ENCODE measurements at regions not wholly inside any gene's neighbourhood (a gene's known extent, or its start where the extent isn't known, plus 50 kb on each side); places are given as distances from the start of the nearest gene placed in this dataset.

DNA sequence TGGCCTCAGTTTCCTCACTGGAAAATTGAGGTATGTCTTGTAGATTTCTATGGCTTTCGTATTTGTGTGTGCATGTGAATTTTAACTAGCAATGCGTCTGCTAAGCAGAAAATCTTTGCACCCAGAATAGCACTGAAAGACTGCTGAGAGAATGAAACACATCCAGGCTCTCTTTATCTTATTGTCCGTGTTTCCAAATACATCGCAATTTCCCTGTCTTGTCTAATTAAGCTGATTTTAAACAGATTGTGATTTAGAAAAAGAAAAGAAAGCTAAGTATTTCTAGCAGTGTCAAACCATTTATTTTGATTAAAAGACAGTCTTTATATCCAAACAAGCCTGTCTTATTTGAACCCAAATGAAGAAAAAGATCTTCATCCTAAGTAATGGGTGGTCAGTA, 168.6 kb downstream of the PMP22 start:
- H3K9me3 Mint-ChIP-seq = no peaks in the 10 kb centered on the region
- H3K27ac Mint-ChIP-seq = no peak overlapping the region
- H3K36me3 Mint-ChIP-seq (ENCODE audit: insufficient read depth) = no peaks in the 10 kb centered on the region
- H3K4me1 Mint-ChIP-seq (ENCODE audit: low read depth in 2 of 2) = no peaks in the 10 kb centered on the region
- DNase-seq = no peak
- no peak for ATAC-seq (replicated peaks)
- no peak overlapping the region for H3K4me3 Mint-ChIP-seq
- H3K27me3 Mint-ChIP-seq = peaks cover 24 to 33% of the 10 kb centered on the region in 2 donors

GRCh38 chr17:15095935-15096334, 169.2 kb downstream of the PMP22 start:
- ATAC-seq (replicated peaks) = no peak
- Mint-ChIP-seq H3K9me3 (no peaks in the 10 kb centered on the region), H3K4me1 (ENCODE audit: low read depth in 2 of 2) (no peaks in the 10 kb centered on the region), H3K4me3 (no peak overlapping the region), H3K27ac (no peak overlapping the region), H3K36me3 (ENCODE audit: insufficient read depth) (no peaks in the 10 kb centered on the region), H3K27me3 (peaks cover 29 to 33% of the 10 kb centered on the region in 2 donors)
- no peak for DNase-seq

GRCh38 chr17:15092762-15093161, 172.4 kb downstream of the PMP22 start:
- Mint-ChIP-seq H3K4me3 (no peak overlapping the region), H3K9me3 (no peaks in the 10 kb centered on the region), H3K27ac (no peak overlapping the region), H3K27me3 (peaks cover 30 to 38% of the 10 kb centered on the region in 2 donors), H3K4me1 (ENCODE audit: low read depth in 2 of 2) (no peaks in the 10 kb centered on the region), H3K36me3 (ENCODE audit: insufficient read depth) (peaks cover 3% of the 10 kb centered on the region)
- DNase-seq (no peak), ATAC-seq (replicated peaks) (no peak)

GRCh38 chr17:15092261-15092660, 172.9 kb downstream of the PMP22 start:
- Mint-ChIP-seq H3K4me1 (ENCODE audit: low read depth in 2 of 2) (no peaks in the 10 kb centered on the region), H3K4me3 (no peak overlapping the region), H3K27ac (no peak overlapping the region), H3K9me3 (no peaks in the 10 kb centered on the region), H3K36me3 (ENCODE audit: insufficient read depth) (peaks cover 3% of the 10 kb centered on the region), H3K27me3 (peaks cover 34 to 42% of the 10 kb centered on the region in 2 donors)
- DNase-seq (no peak), ATAC-seq (replicated peaks) (no peak)

- Mint-ChIP-seq H3K4me1 (ENCODE audit: low read depth in 2 of 2) (no peaks in the 10 kb centered on the region), H3K9me3 (no peaks in the 10 kb centered on the region), H3K36me3 (ENCODE audit: insufficient read depth) (peaks cover 3% of the 10 kb centered on the region), H3K27ac (no peak overlapping the region), H3K4me3 (no peak overlapping the region), H3K27me3 (peaks cover 36 to 46% of the 10 kb centered on the region in 2 donors)
- ATAC-seq (replicated peaks) = no peak
- DNase-seq = no peak
Measured at GRCh38 chr17:15091825-15092224, 173.3 kb downstream of the PMP22 start.

- Mint-ChIP-seq H3K36me3 (ENCODE audit: insufficient read depth) (peaks cover 3% of the 10 kb centered on the region), H3K27ac (no peak overlapping the region), H3K27me3 (peaks cover 42 to 55% of the 10 kb centered on the region in 2 donors), H3K9me3 (no peaks in the 10 kb centered on the region), H3K4me3 (no peak overlapping the region), H3K4me1 (ENCODE audit: low read depth in 2 of 2) (no peaks in the 10 kb centered on the region)
- ATAC-seq (replicated peaks) (no peak), DNase-seq (no peak)
Measured at GRCh38 chr17:15090533-15090932, 174.6 kb downstream of the PMP22 start.

DNA sequence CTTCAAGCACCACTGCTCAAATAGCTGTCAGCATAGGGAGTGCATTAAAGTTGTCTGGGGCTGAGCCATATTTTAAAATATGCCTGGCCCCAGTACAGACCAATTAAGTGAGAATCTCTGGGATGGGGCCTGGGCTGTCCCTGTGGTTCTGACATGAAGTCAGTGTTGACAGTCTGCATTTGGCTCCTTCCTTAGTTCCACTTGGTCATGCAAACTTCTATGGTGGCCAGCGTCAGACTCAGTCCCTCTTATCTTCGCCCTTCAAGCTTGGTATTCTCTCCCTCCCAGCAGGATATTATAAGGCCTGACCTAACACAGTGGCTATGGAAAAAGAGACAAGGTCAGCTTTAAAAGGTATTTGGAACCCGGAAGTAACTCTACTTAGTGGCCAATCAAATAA, 177.2 kb downstream of the PMP22 start:
- no peak overlapping the region for H3K4me3 Mint-ChIP-seq
- no peak for ATAC-seq (replicated peaks)
- H3K27ac Mint-ChIP-seq = no peak overlapping the region
- peaks cover 43 to 45% of the 10 kb centered on the region in 2 donors for H3K27me3 Mint-ChIP-seq
- DNase-seq = no peak
- H3K36me3 Mint-ChIP-seq (ENCODE audit: insufficient read depth) = peaks cover 3% of the 10 kb centered on the region
- H3K9me3 Mint-ChIP-seq = no peaks in the 10 kb centered on the region
- H3K4me1 Mint-ChIP-seq (ENCODE audit: low read depth in 2 of 2) = no peaks in the 10 kb centered on the region

GRCh38 chr17:15086776-15087295, 178.3 kb downstream of the PMP22 start:
- Mint-ChIP-seq H3K36me3 (ENCODE audit: insufficient read depth) (peaks cover 3% of the 10 kb centered on the region), H3K4me1 (ENCODE audit: low read depth in 2 of 2) (no peaks in the 10 kb centered on the region), H3K9me3 (no peaks in the 10 kb centered on the region), H3K27ac (no peak overlapping the region), H3K27me3 (peaks cover 43 to 53% of the 10 kb centered on the region in 2 donors), H3K4me3 (no peak overlapping the region)
- ATAC-seq (replicated peaks) = no peak
- no peak for DNase-seq

- no peak for DNase-seq
- Mint-ChIP-seq H3K9me3 (no peaks in the 10 kb centered on the region), H3K4me3 (no peak overlapping the region), H3K27me3 (peaks cover 41 to 53% of the 10 kb centered on the region in 2 donors), H3K4me1 (ENCODE audit: low read depth in 2 of 2) (no peaks in the 10 kb centered on the region), H3K27ac (no peak overlapping the region), H3K36me3 (ENCODE audit: insufficient read depth) (peaks cover 3% of the 10 kb centered on the region)
- no peak for ATAC-seq (replicated peaks)
Measured at GRCh38 chr17:15085890-15086677, 179.0 kb downstream of the PMP22 start.

DNA sequence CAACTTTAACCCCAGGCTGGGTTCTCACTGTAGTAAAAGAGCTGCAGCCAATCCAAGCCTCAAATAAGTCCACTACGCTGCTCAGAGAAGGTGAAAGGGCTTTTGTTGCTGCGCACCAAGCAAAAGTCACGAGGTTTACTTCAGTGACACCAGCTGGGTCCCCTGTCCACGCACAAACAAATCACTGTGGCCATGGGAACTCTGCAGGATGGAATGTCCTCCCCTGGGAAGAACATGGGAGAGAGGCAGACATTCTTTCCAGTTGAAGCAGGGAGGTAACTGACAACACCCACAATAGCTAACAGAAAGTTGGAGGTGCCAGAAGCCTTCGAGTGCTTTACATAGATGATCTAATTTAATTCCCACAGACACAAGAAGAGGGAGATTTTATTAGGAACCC, 181.9 kb downstream of the PMP22 start:
- H3K27ac Mint-ChIP-seq = no peak overlapping the region
- no peak for ATAC-seq (replicated peaks)

GRCh38 chr17:15081008-15081407, 184.1 kb downstream of the PMP22 start:
- no peaks in the 10 kb centered on the region for H3K9me3 Mint-ChIP-seq
- no peak for ATAC-seq (replicated peaks)
- H3K4me1 Mint-ChIP-seq (ENCODE audit: low read depth in 2 of 2) = no peaks in the 10 kb centered on the region
- H3K4me3 Mint-ChIP-seq = no peak overlapping the region
- H3K27ac Mint-ChIP-seq = no peak overlapping the region
- DNase-seq = no peak
- no peaks in the 10 kb centered on the region for H3K36me3 Mint-ChIP-seq (ENCODE audit: insufficient read depth)
- peaks cover 19 to 21% of the 10 kb centered on the region in 2 donors for H3K27me3 Mint-ChIP-seq

More for the DNA sequence above, 181.9 kb downstream of the PMP22 start:
- Mint-ChIP-seq H3K27me3 (peaks cover 33 to 42% of the 10 kb centered on the region in 2 donors), H3K36me3 (ENCODE audit: insufficient read depth) (no peaks in the 10 kb centered on the region), H3K9me3 (no peaks in the 10 kb centered on the region), H3K4me3 (no peak overlapping the region), H3K4me1 (ENCODE audit: low read depth in 2 of 2) (no peaks in the 10 kb centered on the region)
- no peak for DNase-seq

- no peak overlapping the region for H3K27ac Mint-ChIP-seq
- H3K36me3 Mint-ChIP-seq (ENCODE audit: insufficient read depth) = no peaks in the 10 kb centered on the region
- DNase-seq (no peak), ATAC-seq (replicated peaks) (no peak)
- H3K4me3 Mint-ChIP-seq = no peak overlapping the region
- no peaks in the 10 kb centered on the region for H3K4me1 Mint-ChIP-seq (ENCODE audit: low read depth in 2 of 2)
- H3K27me3 Mint-ChIP-seq = peaks cover 12 to 16% of the 10 kb centered on the region in 2 donors
- H3K9me3 Mint-ChIP-seq = no peaks in the 10 kb centered on the region
Measured at GRCh38 chr17:15078570-15078969, 186.6 kb downstream of the PMP22 start.

- Mint-ChIP-seq H3K36me3 (ENCODE audit: insufficient read depth) (no peaks in the 10 kb centered on the region), H3K4me1 (ENCODE audit: low read depth in 2 of 2) (no peaks in the 10 kb centered on the region), H3K27ac (no peak overlapping the region), H3K9me3 (no peaks in the 10 kb centered on the region), H3K4me3 (no peak overlapping the region), H3K27me3 (peaks cover 11 to 17% of the 10 kb centered on the region in 2 donors)
- no peak for DNase-seq
- no peak for ATAC-seq (replicated peaks)
Measured at GRCh38 chr17:15076991-15077663, 188.0 kb downstream of the PMP22 start.

GRCh38 chr17:15051933-15052332, 213.2 kb downstream of the PMP22 start:
- peaks cover 0 to 2% of the 10 kb centered on the region in 2 donors for H3K9me3 Mint-ChIP-seq
- DNase-seq (no peak), ATAC-seq (replicated peaks) (no peak)
- no peaks in the 10 kb centered on the region for H3K36me3 Mint-ChIP-seq (ENCODE audit: insufficient read depth)
- peaks cover 46 to 48% of the 10 kb centered on the region in 2 donors for H3K27me3 Mint-ChIP-seq
- no peak overlapping the region for H3K4me3 Mint-ChIP-seq
- H3K27ac Mint-ChIP-seq = no peak overlapping the region
- no peaks in the 10 kb centered on the region for H3K4me1 Mint-ChIP-seq (ENCODE audit: low read depth in 2 of 2)

Measured in effector memory CD8-positive, alpha-beta T cell (primary cell).